ENCODE measurements at regions not wholly inside any gene's neighbourhood (a gene's known extent, or its start where the extent isn't known, plus 50 kb on each side); places are given as distances from the start of the nearest gene placed in this dataset.
"Not testable (repeated sequence)": the region's sequence is repeated elsewhere in the genome, so short reads cannot be mapped to it uniquely, and the experiment has no call there.

GRCh38 chr18:14978962-14979535 lies 231.1 kb downstream of the ANKRD30B start:
- H3K9me3 Mint-ChIP-seq = peaks cover 2 to 6% (median 5%) of the 10 kb centered on the region in 3 donors
- peaks cover 1% of the 10 kb centered on the region for H3K36me3 Mint-ChIP-seq
- H3K4me3 Mint-ChIP-seq = no peak overlapping the region
- no peaks in the 10 kb centered on the region for H3K27me3 Mint-ChIP-seq
- H3K27ac Mint-ChIP-seq = no peak overlapping the region
- peaks cover 0 to 1% (median 0%) of the 10 kb centered on the region in 3 donors for H3K4me1 Mint-ChIP-seq

- no peak overlapping the region for H3K27ac Mint-ChIP-seq
- peaks cover 2 to 5% (median 3%) of the 10 kb centered on the region in 3 donors for H3K9me3 Mint-ChIP-seq
- no peaks in the 10 kb centered on the region for H3K27me3 Mint-ChIP-seq
- peaks cover 1% of the 10 kb centered on the region for H3K36me3 Mint-ChIP-seq
- H3K4me1 Mint-ChIP-seq = peaks cover 0 to 1% (median 0%) of the 10 kb centered on the region in 3 donors
- no peak overlapping the region for H3K4me3 Mint-ChIP-seq
These were observed 231.9 kb downstream of the ANKRD30B start for GRCh38 chr18:14979875-14980274.

DNA sequence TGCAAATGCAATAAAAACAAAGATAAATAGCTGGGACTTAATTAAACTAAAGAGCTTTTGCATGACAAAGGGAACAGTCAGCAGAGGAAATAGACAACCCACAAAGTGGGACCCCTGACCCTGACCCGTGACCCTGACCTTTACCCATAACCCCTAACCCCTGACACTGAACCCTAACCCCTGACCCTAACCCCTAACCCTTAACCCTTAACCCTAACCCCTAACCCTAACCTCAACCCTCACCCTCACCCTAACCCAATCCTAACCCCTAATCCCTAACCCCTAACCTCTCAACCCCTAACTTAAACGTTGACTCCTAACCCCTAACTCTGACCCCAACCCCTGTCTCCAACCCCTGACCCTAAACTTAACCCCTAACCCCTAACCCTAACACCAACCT lies 236.6 kb downstream of the ANKRD30B start:
- H3K36me3 Mint-ChIP-seq, H3K9me3 Mint-ChIP-seq, H3K27me3 Mint-ChIP-seq, H3K4me1 Mint-ChIP-seq, H3K4me3 Mint-ChIP-seq, H3K27ac Mint-ChIP-seq: not testable (repeated sequence)

DNA sequence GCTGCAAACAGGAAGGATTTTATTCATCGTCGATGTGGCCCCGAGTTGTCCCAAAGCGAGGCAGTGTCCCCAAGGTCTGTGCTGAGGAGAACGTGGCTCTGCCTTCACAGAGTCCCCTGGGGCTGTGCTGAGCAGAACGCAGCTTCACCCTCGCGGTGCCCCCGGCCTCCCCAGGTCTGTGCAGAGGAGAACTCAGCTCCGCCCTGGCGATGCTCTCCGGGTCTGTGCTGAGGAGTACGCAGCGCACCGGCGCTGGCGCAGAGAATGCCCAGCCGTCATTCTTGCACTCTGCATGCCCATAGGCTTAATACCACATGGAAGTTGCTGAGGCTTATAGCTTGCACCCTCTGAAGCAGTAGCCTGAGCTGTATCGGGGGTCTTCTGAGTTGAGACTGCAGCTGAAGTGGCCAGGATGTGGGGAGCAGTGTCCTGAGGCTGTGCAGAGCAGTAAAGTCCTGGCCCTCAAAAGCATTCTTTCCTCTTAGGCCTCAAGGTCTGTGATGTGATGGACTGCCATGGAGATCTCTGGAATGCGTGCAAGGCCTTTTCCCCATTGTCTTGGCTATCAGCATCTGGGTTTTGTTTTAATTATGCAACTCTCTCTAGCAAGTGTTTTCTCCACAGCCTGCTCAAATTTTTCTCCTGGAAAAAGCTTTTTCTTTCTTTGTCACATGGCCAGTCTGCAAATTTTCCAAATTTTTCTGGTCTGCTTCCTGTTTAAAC lies 237.5 kb downstream of the ANKRD30B start:
- H3K4me1 Mint-ChIP-seq, H3K27ac Mint-ChIP-seq, H3K4me3 Mint-ChIP-seq, H3K27me3 Mint-ChIP-seq, H3K9me3 Mint-ChIP-seq, H3K36me3 Mint-ChIP-seq: not testable (repeated sequence)

GRCh38 chr18:14987377-14987776 lies 239.4 kb downstream of the ANKRD30B start:
- H3K9me3 Mint-ChIP-seq, H3K36me3 Mint-ChIP-seq, H3K27ac Mint-ChIP-seq, H3K4me3 Mint-ChIP-seq, H3K4me1 Mint-ChIP-seq, H3K27me3 Mint-ChIP-seq: not testable (repeated sequence)

DNA sequence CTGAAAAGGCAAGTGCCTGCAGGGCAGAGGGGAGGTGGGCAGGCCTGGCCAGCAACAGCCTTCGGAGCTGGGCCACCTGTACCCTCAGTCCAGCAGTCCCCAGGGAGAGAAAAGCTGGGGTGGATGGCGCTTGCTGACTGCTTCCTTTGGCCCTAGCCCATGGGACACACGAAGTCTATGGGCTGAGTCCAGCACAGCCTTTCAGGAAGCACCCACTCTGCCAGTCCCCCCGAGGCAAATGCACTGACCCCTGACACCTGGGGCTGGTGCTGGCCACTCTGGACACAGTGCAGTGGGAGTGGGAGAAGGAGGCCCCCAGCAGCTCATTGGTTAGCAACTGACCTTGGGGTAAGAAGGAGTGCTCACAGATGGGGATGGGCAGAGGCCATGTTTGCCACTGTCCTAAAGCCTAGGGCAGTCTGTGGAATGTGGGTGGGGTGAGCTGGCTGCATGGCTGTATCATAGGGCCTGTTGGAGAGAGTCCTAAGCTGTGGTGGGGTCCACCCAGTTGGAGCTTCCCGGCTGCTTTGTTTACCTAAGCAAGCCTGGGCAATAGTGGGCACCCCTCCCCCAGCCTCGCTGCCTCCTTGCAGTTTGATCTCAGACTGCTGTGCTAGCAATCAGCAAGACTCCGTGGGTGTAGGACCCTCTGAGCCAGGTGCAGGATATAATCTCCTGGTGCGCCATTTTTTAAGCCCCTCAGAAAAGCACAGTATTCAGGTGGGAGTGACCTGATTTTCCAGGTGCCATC lies 240.2 kb downstream of the ANKRD30B start:
- not testable (repeated sequence) for H3K4me1 Mint-ChIP-seq, H3K27me3 Mint-ChIP-seq, H3K27ac Mint-ChIP-seq, H3K4me3 Mint-ChIP-seq, H3K36me3 Mint-ChIP-seq, H3K9me3 Mint-ChIP-seq

- H3K4me3 Mint-ChIP-seq, H3K36me3 Mint-ChIP-seq, H3K4me1 Mint-ChIP-seq, H3K27me3 Mint-ChIP-seq, H3K9me3 Mint-ChIP-seq, H3K27ac Mint-ChIP-seq: not testable (repeated sequence)
These were observed 241.6 kb downstream of the ANKRD30B start for GRCh38 chr18:14989569-14989968.

DNA sequence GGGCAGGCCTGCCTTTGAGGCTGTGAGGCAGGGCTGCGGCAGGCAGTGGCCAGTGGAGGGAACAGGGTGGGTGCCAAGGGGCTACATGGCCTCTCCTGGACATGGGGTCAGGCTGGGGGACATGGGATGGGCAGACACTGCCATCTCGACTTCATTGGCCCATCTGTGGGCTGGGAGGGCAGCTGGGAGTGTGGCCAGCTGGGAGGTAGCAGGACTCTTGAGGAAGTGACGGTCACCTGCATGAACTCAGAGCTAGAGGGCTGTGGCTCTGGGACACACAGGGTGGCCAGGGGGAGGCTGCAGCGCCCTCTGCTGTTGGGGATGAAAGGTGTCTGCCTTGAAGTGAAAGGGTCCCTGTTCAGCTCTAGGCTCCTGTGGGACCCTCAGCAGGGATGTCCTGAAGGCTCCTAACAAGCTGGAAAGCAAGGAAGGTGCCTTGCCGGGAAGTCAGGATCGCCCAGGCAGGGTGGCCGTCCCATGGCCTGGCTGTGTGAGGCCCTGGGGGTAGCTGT lies 244.0 kb downstream of the ANKRD30B start:
- H3K27me3 Mint-ChIP-seq, H3K36me3 Mint-ChIP-seq, H3K4me3 Mint-ChIP-seq, H3K4me1 Mint-ChIP-seq, H3K9me3 Mint-ChIP-seq, H3K27ac Mint-ChIP-seq: not testable (repeated sequence)

- H3K4me1 Mint-ChIP-seq, H3K27me3 Mint-ChIP-seq, H3K4me3 Mint-ChIP-seq, H3K36me3 Mint-ChIP-seq, H3K27ac Mint-ChIP-seq, H3K9me3 Mint-ChIP-seq: not testable (repeated sequence)
These were observed 244.8 kb downstream of the ANKRD30B start for GRCh38 chr18:14992758-14993157.

DNA sequence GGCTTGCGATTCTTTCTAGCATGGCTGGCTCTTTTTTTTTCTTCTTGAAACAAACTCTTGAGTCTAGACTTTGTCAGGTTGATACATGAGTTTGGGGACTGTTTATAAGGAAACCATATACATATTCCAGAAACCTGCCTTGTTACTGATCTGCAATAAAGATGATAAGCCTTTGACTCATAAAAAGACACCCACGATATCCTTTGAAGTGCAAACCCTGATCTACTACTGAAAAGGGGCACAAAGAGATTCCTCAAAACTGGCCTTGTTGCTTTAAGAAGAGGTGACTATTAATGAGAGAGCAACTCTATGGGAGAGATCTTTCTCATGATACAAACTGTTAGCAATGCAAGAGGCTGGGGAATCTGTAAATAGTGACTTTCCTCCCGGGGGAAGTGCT lies 247.1 kb downstream of the ANKRD30B start:
- H3K4me1 Mint-ChIP-seq, H3K27ac Mint-ChIP-seq, H3K27me3 Mint-ChIP-seq, H3K4me3 Mint-ChIP-seq, H3K36me3 Mint-ChIP-seq, H3K9me3 Mint-ChIP-seq: not testable (repeated sequence)

DNA sequence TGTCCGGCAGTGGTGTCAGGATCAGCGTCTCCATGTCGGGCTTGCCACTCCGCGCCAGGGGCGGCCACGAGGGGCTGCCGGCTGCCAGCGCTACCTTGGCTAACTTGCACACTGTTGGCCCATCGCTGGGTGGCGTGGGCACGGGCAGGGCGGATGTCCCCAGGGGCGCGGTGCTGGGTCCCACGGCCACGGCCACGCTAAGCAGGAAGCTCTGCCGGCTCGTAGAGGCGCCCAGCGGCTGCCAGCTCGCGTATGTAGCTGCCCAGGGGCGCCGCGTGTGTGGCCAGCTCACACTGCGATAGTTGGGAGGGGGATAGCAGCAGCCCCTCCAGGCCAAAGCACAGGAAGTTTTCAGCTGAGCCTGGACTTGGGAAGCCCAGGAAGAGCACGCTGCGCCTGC lies 249.4 kb downstream of the ANKRD30B start:
- no peaks in the 10 kb centered on the region for H3K36me3 Mint-ChIP-seq
- H3K9me3 Mint-ChIP-seq = no peaks in the 10 kb centered on the region
- no peak overlapping the region for H3K27ac Mint-ChIP-seq
- H3K4me3 Mint-ChIP-seq = no peak overlapping the region
- no peaks in the 10 kb centered on the region for H3K4me1 Mint-ChIP-seq
- H3K27me3 Mint-ChIP-seq = no peaks in the 10 kb centered on the region

DNA sequence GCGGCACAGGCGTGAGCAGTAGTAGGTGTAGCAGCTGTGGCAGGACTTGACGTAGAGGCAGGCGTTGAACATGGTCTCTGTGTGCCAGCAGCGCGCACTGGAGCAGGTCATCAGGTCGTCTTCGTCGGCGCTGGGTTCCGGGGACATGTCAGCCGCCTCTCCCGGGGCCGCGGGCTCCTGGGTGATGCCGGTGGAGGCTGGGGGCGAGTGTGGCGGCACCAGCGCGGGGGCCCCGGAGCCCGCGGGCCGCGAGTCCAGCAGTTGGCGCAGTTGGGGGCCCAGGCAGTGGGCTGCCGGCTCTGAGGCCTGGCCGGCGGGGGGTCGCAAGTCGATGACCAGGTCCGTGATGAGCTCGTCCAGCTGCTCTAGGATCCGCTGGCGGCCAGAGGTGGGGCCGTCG lies 249.9 kb downstream of the ANKRD30B start:
- not testable (repeated sequence) for H3K9me3 Mint-ChIP-seq, H3K27me3 Mint-ChIP-seq, H3K36me3 Mint-ChIP-seq, H3K4me1 Mint-ChIP-seq, H3K4me3 Mint-ChIP-seq, H3K27ac Mint-ChIP-seq

- H3K4me1 Mint-ChIP-seq = not testable (repeated sequence)
These were observed 250.5 kb downstream of the ANKRD30B start for GRCh38 chr18:14998360-14999042.

DNA sequence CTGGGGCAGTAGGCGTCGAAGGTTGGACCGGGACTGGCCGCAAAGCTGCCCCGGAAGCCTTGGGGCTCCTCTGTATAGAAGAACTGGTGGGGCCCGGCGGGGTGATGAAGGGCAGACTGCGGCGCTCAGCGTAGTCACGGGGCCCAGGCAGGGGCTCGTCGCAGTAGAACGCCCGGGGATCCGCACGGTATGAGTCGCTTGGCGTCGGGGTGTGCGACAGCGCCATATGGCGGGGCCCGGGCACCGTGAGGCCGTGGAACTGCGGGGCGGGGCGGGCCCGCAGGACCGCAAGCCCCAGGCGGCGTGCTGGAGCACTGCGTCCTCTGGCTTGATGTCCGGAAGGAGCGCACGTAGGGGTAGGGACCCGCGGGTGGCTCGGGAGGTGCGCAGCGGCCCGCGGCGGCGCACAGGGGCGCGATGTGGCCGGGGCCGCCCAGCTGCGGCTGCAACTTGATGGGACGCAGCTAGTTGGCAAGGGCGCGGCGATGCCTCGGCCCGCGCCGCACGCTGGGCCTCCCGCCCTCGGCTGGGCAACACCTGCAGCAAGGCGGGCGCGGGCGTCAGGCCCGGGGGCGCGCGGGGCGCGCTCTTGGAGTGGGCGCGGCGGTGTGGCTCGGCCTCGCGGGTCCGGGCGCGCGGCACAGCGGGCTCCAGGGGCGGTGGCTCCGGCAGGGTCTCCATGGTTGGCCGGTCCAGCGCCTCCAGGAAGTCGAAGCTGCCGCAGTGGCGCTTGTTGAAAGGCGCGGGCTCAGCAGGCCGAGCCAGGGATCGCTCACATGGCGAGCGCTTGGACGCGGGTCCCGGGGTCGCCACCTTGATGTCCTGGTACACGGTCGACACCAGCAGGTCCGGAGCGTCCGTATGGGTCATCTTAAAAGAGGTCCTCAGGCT lies 251.4 kb downstream of the ANKRD30B start:
- no peaks in the 10 kb centered on the region for H3K9me3 Mint-ChIP-seq
- H3K4me1 Mint-ChIP-seq = no peaks in the 10 kb centered on the region
- H3K27me3 Mint-ChIP-seq = no peaks in the 10 kb centered on the region
- no peaks in the 10 kb centered on the region for H3K36me3 Mint-ChIP-seq
- H3K4me3 Mint-ChIP-seq = no peak overlapping the region
- no peak overlapping the region for H3K27ac Mint-ChIP-seq

More at GRCh38 chr18:14998360-14999042, 250.5 kb downstream of the ANKRD30B start:
- not testable (repeated sequence) for H3K36me3 Mint-ChIP-seq, H3K27ac Mint-ChIP-seq, H3K9me3 Mint-ChIP-seq, H3K27me3 Mint-ChIP-seq, H3K4me3 Mint-ChIP-seq
